DND-41 (cell line): ENCODE measurements at regions not wholly inside any gene's neighbourhood (a gene's known extent, or its start where the extent isn't known, plus 50 kb on each side); places are given as distances from the start of the nearest gene placed in this dataset.

ENCODE experiments used
- ATAC-seq: fragments of 200-7000 bp; cut with Tn5 transposase; 3 replicates; pipeline ENCODE4 v1.9.1; 2021; ENCODE audit warnings: low read depth; ENCODE audit not compliant: insufficient read depth
- DNase-seq: peaks from one replicate; pipeline ENCODE4 v3.0.0-alpha.2; 2020
- H2AFZ ChIP-seq: 2 replicates; pipeline ENCODE4 v1.6.0; 2012; ENCODE audit warnings: low read depth, low read length
- H3K27ac ChIP-seq: 2 replicates; pipeline ENCODE4 v1.5.1; 2012; ENCODE audit warnings: low read length, inconsistent platforms
- H3K27me3 ChIP-seq: fragments of 200-600 bp; sonication (generic); 2 replicates; pipeline ENCODE4 v1.6.0; 2012; ENCODE audit warnings: low read length, mild to moderate bottlenecking, inconsistent platforms; ENCODE audit not compliant: insufficient read depth, poor library complexity
- H3K36me3 ChIP-seq: 2 replicates; pipeline ENCODE4 v1.5.1; 2012; ENCODE audit warnings: low read length, inconsistent platforms; ENCODE audit not compliant: insufficient read depth
- H3K4me1 ChIP-seq: 2 replicates; pipeline ENCODE4 v1.5.1; 2012; ENCODE audit warnings: mild to moderate bottlenecking, low read length; ENCODE audit not compliant: insufficient read depth
- H3K4me2 ChIP-seq: 2 replicates; pipeline ENCODE4 v1.6.0; 2012; ENCODE audit warnings: mild to moderate bottlenecking, moderate library complexity, low read length, inconsistent platforms; ENCODE audit not compliant: insufficient read depth
- H3K4me3 ChIP-seq, 2 experiments: fragments of 200-600 bp in 1 of 2; shearing (Covaris generic) in 1 of 2; 2 replicates each; pipeline ENCODE4 v1.5.1; 2012 to 2016; ENCODE audit warnings: inconsistent platforms in 2 of 2, low read length in 2 of 2, mild to moderate bottlenecking in 2 of 2, low read depth in 1 of 2, moderate library complexity in 1 of 2
- H3K79me2 ChIP-seq: 2 replicates; pipeline ENCODE4 v1.6.0; 2012; ENCODE audit warnings: low read length, inconsistent platforms; ENCODE audit not compliant: insufficient read depth
- H3K9ac ChIP-seq: 2 replicates; pipeline ENCODE4 v1.6.0; 2012; ENCODE audit warnings: low read depth, mild to moderate bottlenecking, inconsistent platforms, low read length, moderate library complexity
- H3K9me3 ChIP-seq: 2 replicates; pipeline ENCODE4 v1.5.1; 2012; ENCODE audit warnings: low read length, moderate library complexity, mild to moderate bottlenecking, inconsistent platforms; ENCODE audit not compliant: insufficient read depth, severe bottlenecking
- H4K20me1 ChIP-seq: 2 replicates; pipeline ENCODE4 v1.6.0; 2012; ENCODE audit warnings: low read length; ENCODE audit not compliant: insufficient read depth
- CTCF ChIP-seq: IDR thresholded peaks from 2 replicates; pipeline ENCODE4 v1.5.1; 2012; ENCODE audit warnings: borderline replicate concordance, low read length, moderate library complexity, mild to moderate bottlenecking; ENCODE audit not compliant: poor library complexity, severe bottlenecking; ENCODE audit errors: extremely low read depth
- EZH2 ChIP-seq: IDR thresholded peaks from 3 replicates; pipeline ENCODE4 v1.6.1; 2012; ENCODE audit warnings: borderline replicate concordance, low read depth, mild to moderate bottlenecking, moderate library complexity, low read length, inconsistent platforms; ENCODE audit not compliant: severe bottlenecking

GRCh38 chr13:57946361-57946760 is 314.8 kb downstream of the PCDH17 start:
- TF ChIP-seq CTCF (no peak), EZH2 (no peak)
- DNase-seq (no peak), ATAC-seq (peak; percentile 31; the same call in 1 of the 3 replicates)
- Histone ChIP-seq H3K4me2 (no peak overlapping the region; the same call in 1 of the 2 replicates), H3K4me1 (no peaks in the 10 kb centered on the region), H4K20me1 (no peaks in the 10 kb centered on the region), H3K4me3 (no peak overlapping the region), H3K9ac (no peak overlapping the region), H3K79me2 (no peaks in the 10 kb centered on the region), H3K9me3 (no peaks in the 10 kb centered on the region), H3K27ac (no peak overlapping the region), H3K27me3 (no peaks in the 10 kb centered on the region), H2AFZ (no peak overlapping the region), H3K36me3 (no peaks in the 10 kb centered on the region)

- TF ChIP-seq EZH2 (no peak), CTCF (no peak)
Observed at GRCh38 chr13:57948884-57949283, 317.3 kb downstream of the PCDH17 start.

GRCh38 chr13:57969951-57970350 is 338.4 kb downstream of the PCDH17 start:
- Histone ChIP-seq H3K9me3 (no peaks in the 10 kb centered on the region), H3K27me3 (no peaks in the 10 kb centered on the region), H3K27ac (no peak overlapping the region), H3K79me2 (no peaks in the 10 kb centered on the region), H3K4me3 (no peak overlapping the region), H3K36me3 (no peaks in the 10 kb centered on the region), H2AFZ (no peak overlapping the region), H3K4me1 (no peaks in the 10 kb centered on the region), H4K20me1 (no peaks in the 10 kb centered on the region), H3K4me2 (no peak overlapping the region), H3K9ac (no peak overlapping the region)
- DNase-seq (no peak), ATAC-seq (no peak)
- TF ChIP-seq CTCF (no peak), EZH2 (no peak)

More at GRCh38 chr13:57948884-57949283, 317.3 kb downstream of the PCDH17 start:
- H3K79me2 ChIP-seq, result no peaks in the 10 kb centered on the region
- H3K27me3 ChIP-seq, result no peaks in the 10 kb centered on the region
- no peak overlapping the region for H2AFZ ChIP-seq
- no peak overlapping the region for H3K4me2 ChIP-seq
- no peaks in the 10 kb centered on the region for H3K9me3 ChIP-seq
- ATAC-seq (no peak), DNase-seq (no peak)
- H3K4me1 ChIP-seq, result no peaks in the 10 kb centered on the region
- no peak overlapping the region for H3K4me3 ChIP-seq
- no peak overlapping the region for H3K27ac ChIP-seq
- no peaks in the 10 kb centered on the region for H3K36me3 ChIP-seq
- H4K20me1 ChIP-seq, result no peaks in the 10 kb centered on the region
- no peak overlapping the region for H3K9ac ChIP-seq

- H3K4me2 ChIP-seq, result no peak overlapping the region
- no peak for ATAC-seq
Observed at GRCh38 chr13:57970404-57970803, 338.9 kb downstream of the PCDH17 start.

More at GRCh38 chr13:57970404-57970803, 338.9 kb downstream of the PCDH17 start:
- Histone ChIP-seq H3K79me2 (no peaks in the 10 kb centered on the region), H3K27ac (no peak overlapping the region), H3K4me3 (no peak overlapping the region), H2AFZ (no peak overlapping the region), H3K9me3 (no peaks in the 10 kb centered on the region), H3K36me3 (no peaks in the 10 kb centered on the region), H3K4me1 (no peaks in the 10 kb centered on the region), H4K20me1 (no peaks in the 10 kb centered on the region), H3K27me3 (no peaks in the 10 kb centered on the region), H3K9ac (no peak overlapping the region)
- DNase-seq, result no peak
- TF ChIP-seq EZH2 (no peak), CTCF (no peak)
